ENCODE measurements at regions not wholly inside any gene's neighbourhood (a gene's known extent, or its start where the extent isn't known, plus 50 kb on each side); places are given as distances from the start of the nearest gene placed in this dataset.

DNA sequence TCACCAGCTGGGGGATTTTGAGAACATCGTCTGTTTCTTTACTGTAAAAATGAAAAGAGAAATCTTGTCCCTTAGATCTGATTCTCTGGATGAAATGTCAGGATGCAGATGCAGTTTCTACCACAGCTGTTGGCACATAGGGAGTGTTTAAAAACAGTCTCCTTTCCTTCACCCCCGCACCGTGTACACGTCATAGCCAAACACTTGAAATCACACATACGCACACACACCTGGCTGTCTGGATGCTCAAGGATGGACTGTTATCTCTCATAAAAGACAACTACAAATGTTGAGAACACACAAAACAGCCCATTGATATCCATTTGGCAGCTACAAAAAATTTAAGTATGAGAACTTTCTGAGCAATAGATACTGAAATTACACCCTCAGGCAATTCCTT is 275.8 kb upstream of the CLNK start:
- DNase-seq: no peak
- ATAC-seq (ENCODE audit: low read depth in 2 of 2): no peak
- Mint-ChIP-seq H3K4me1 (peaks cover 0 to 5% (median 0%) of the 10 kb centered on the region in 4 donors), H3K36me3 (no peaks in the 10 kb centered on the region), H3K27me3 (peaks cover 9% of the 10 kb centered on the region), H3K9me3 (peaks cover 0 to 1% (median 0%) of the 10 kb centered on the region in 7 donors), H3K27ac (no peak overlapping the region), H3K4me3 (no peak overlapping the region)
- no peaks in the 10 kb centered on the region for H3K27me3 ChIP-seq (ENCODE audit: control insufficient read depth, insufficient read depth, low read length)
- no peaks in the 10 kb centered on the region for H3K36me3 ChIP-seq (ENCODE audit: control insufficient read depth, insufficient read depth, low read length)
- H3K27ac ChIP-seq (ENCODE audit: insufficient read depth, low read length, poor library complexity, severe bottlenecking): no peak overlapping the region
- H3K4me3 ChIP-seq (ENCODE audit: low read depth, low read length): no peak overlapping the region
- no peaks in the 10 kb centered on the region for H3K4me1 ChIP-seq (ENCODE audit: control insufficient read depth, insufficient read depth, low read length, poor library complexity, severe bottlenecking)
- H3K9me3 ChIP-seq (ENCODE audit: control insufficient read depth in 2 of 2, low read length in 2 of 2): no peaks in the 10 kb centered on the region

DNA sequence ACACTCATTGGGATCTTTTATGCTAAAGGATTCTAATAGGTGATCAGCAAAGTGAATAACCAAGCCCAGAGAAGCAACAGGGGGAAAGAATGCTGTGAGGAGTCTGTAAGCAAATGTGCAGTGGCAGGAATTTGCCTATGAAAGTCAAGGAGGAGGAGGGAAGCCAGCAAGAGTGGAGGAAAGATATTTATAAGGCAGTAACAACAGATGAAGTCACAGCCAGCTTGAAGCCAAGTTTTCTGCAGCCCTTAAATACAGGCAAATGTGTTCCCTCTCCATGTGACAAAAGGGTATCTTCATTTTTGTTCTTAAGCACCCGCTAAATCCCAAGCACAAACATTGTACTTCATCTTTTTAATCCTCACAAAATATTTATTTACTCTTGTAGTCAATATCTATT is 275.0 kb upstream of the CLNK start:
- H3K9me3 ChIP-seq (ENCODE audit: control insufficient read depth in 2 of 2, low read length in 2 of 2): no peaks in the 10 kb centered on the region
- no peak overlapping the region for H3K4me3 ChIP-seq (ENCODE audit: low read depth, low read length)
- Mint-ChIP-seq H3K27ac (no peak overlapping the region), H3K36me3 (no peaks in the 10 kb centered on the region), H3K4me1 (peaks cover 0 to 5% (median 3%) of the 10 kb centered on the region in 4 donors), H3K4me3 (no peak overlapping the region), H3K27me3 (peaks cover 9% of the 10 kb centered on the region), H3K9me3 (peaks cover 0 to 2% (median 0%) of the 10 kb centered on the region in 7 donors)
- no peaks in the 10 kb centered on the region for H3K4me1 ChIP-seq (ENCODE audit: control insufficient read depth, insufficient read depth, low read length, poor library complexity, severe bottlenecking)
- no peaks in the 10 kb centered on the region for H3K36me3 ChIP-seq (ENCODE audit: control insufficient read depth, insufficient read depth, low read length)
- no peak overlapping the region for H3K27ac ChIP-seq (ENCODE audit: insufficient read depth, low read length, poor library complexity, severe bottlenecking)
- ATAC-seq (ENCODE audit: low read depth in 2 of 2) (no peak), DNase-seq (no peak)
- no peaks in the 10 kb centered on the region for H3K27me3 ChIP-seq (ENCODE audit: control insufficient read depth, insufficient read depth, low read length)

- no peaks in the 10 kb centered on the region for H3K36me3 ChIP-seq (ENCODE audit: control insufficient read depth, insufficient read depth, low read length)
- no peak for ATAC-seq (ENCODE audit: low read depth in 2 of 2)
- H3K27me3 ChIP-seq (ENCODE audit: control insufficient read depth, insufficient read depth, low read length): no peaks in the 10 kb centered on the region
- Mint-ChIP-seq H3K9me3 (peaks cover 0 to 2% (median 0%) of the 10 kb centered on the region in 7 donors), H3K36me3 (no peaks in the 10 kb centered on the region), H3K4me1 (peaks cover 0 to 7% (median 3%) of the 10 kb centered on the region in 4 donors), H3K27me3 (peaks cover 9% of the 10 kb centered on the region), H3K27ac (no peak overlapping the region), H3K4me3 (no peak overlapping the region)
- no peak overlapping the region for H3K4me3 ChIP-seq (ENCODE audit: low read depth, low read length)
- no peak for DNase-seq
- no peaks in the 10 kb centered on the region for H3K9me3 ChIP-seq (ENCODE audit: control insufficient read depth in 2 of 2, low read length in 2 of 2)
- no peaks in the 10 kb centered on the region for H3K4me1 ChIP-seq (ENCODE audit: control insufficient read depth, insufficient read depth, low read length, poor library complexity, severe bottlenecking)
- no peak overlapping the region for H3K27ac ChIP-seq (ENCODE audit: insufficient read depth, low read length, poor library complexity, severe bottlenecking)
These were observed 273.8 kb upstream of the CLNK start for GRCh38 chr4:10958226-10958856.

- Mint-ChIP-seq H3K4me1 (peaks cover 0 to 7% (median 0%) of the 10 kb centered on the region in 4 donors), H3K27me3 (peaks cover 7% of the 10 kb centered on the region), H3K36me3 (no peaks in the 10 kb centered on the region), H3K4me3 (no peak overlapping the region), H3K9me3 (peaks cover 0 to 2% (median 0%) of the 10 kb centered on the region in 7 donors), H3K27ac (no peak overlapping the region)
- H3K27me3 ChIP-seq (ENCODE audit: control insufficient read depth, insufficient read depth, low read length): no peaks in the 10 kb centered on the region
- no peak overlapping the region for H3K27ac ChIP-seq (ENCODE audit: insufficient read depth, low read length, poor library complexity, severe bottlenecking)
- H3K36me3 ChIP-seq (ENCODE audit: control insufficient read depth, insufficient read depth, low read length): no peaks in the 10 kb centered on the region
- no peaks in the 10 kb centered on the region for H3K9me3 ChIP-seq (ENCODE audit: control insufficient read depth in 2 of 2, low read length in 2 of 2)
- DNase-seq (no peak), ATAC-seq (ENCODE audit: low read depth in 2 of 2) (no peak)
- H3K4me1 ChIP-seq (ENCODE audit: control insufficient read depth, insufficient read depth, low read length, poor library complexity, severe bottlenecking): no peaks in the 10 kb centered on the region
- H3K4me3 ChIP-seq (ENCODE audit: low read depth, low read length): no peak overlapping the region
These were observed 266.7 kb upstream of the CLNK start for GRCh38 chr4:10951306-10951705.

GRCh38 chr4:10949039-10949733 is 264.6 kb upstream of the CLNK start:
- H3K27me3 ChIP-seq (ENCODE audit: control insufficient read depth, insufficient read depth, low read length): no peaks in the 10 kb centered on the region
- H3K9me3 ChIP-seq (ENCODE audit: control insufficient read depth in 2 of 2, low read length in 2 of 2): no peaks in the 10 kb centered on the region
- DNase-seq (no peak), ATAC-seq (ENCODE audit: low read depth in 2 of 2) (no peak)
- Mint-ChIP-seq H3K4me1 (no peaks in the 10 kb centered on the region), H3K9me3 (peaks cover 0 to 2% (median 0%) of the 10 kb centered on the region in 7 donors), H3K4me3 (no peak overlapping the region), H3K27ac (no peak overlapping the region), H3K27me3 (no peaks in the 10 kb centered on the region), H3K36me3 (no peaks in the 10 kb centered on the region)
- H3K4me1 ChIP-seq (ENCODE audit: control insufficient read depth, insufficient read depth, low read length, poor library complexity, severe bottlenecking): no peaks in the 10 kb centered on the region
- no peak overlapping the region for H3K27ac ChIP-seq (ENCODE audit: insufficient read depth, low read length, poor library complexity, severe bottlenecking)
- H3K4me3 ChIP-seq (ENCODE audit: low read depth, low read length): no peak overlapping the region
- H3K36me3 ChIP-seq (ENCODE audit: control insufficient read depth, insufficient read depth, low read length): no peaks in the 10 kb centered on the region

- Mint-ChIP-seq H3K36me3 (no peaks in the 10 kb centered on the region), H3K4me3 (no peak overlapping the region), H3K9me3 (peaks cover 0 to 2% (median 0%) of the 10 kb centered on the region in 7 donors), H3K27ac (no peak overlapping the region), H3K27me3 (no peaks in the 10 kb centered on the region), H3K4me1 (no peaks in the 10 kb centered on the region)
- ATAC-seq (ENCODE audit: low read depth in 2 of 2) (no peak), DNase-seq (no peak)
- Histone ChIP-seq H3K4me3 (ENCODE audit: low read depth, low read length) (no peak overlapping the region), H3K4me1 (ENCODE audit: control insufficient read depth, insufficient read depth, low read length, poor library complexity, severe bottlenecking) (no peaks in the 10 kb centered on the region), H3K27ac (ENCODE audit: insufficient read depth, low read length, poor library complexity, severe bottlenecking) (no peak overlapping the region), H3K9me3 (ENCODE audit: control insufficient read depth in 2 of 2, low read length in 2 of 2) (no peaks in the 10 kb centered on the region), H3K27me3 (ENCODE audit: control insufficient read depth, insufficient read depth, low read length) (no peaks in the 10 kb centered on the region), H3K36me3 (ENCODE audit: control insufficient read depth, insufficient read depth, low read length) (no peaks in the 10 kb centered on the region)
These were observed 263.3 kb upstream of the CLNK start for GRCh38 chr4:10947898-10948297.

DNA sequence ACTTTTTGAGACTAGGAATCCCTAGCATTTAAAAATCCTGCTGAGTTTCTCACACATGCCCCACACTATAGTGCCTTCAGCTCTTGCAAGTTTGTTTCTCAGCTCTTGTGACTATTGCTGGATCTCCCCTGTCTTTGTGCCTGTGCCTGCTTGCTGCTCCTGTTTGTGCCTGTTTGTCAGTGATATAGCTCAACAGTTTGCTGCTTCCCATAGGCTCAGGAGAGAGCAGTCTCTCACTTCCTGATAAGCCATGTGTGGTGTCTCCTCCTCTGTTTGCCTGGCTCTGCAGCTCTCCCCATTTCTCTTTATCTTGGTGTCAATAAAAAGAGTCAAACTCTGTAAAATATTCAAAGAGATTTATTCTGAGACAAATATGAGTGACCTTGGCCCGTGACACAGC is 259.8 kb upstream of the CLNK start:
- ATAC-seq (ENCODE audit: low read depth in 2 of 2) (no peak), DNase-seq (no peak)
- Histone ChIP-seq H3K9me3 (ENCODE audit: control insufficient read depth in 2 of 2, low read length in 2 of 2) (peaks cover 0 to 12% of the 10 kb centered on the region in 2 experiments), H3K4me1 (ENCODE audit: control insufficient read depth, insufficient read depth, low read length, poor library complexity, severe bottlenecking) (no peaks in the 10 kb centered on the region), H3K36me3 (ENCODE audit: control insufficient read depth, insufficient read depth, low read length) (no peaks in the 10 kb centered on the region), H3K27ac (ENCODE audit: insufficient read depth, low read length, poor library complexity, severe bottlenecking) (no peak overlapping the region), H3K4me3 (ENCODE audit: low read depth, low read length) (no peak overlapping the region), H3K27me3 (ENCODE audit: control insufficient read depth, insufficient read depth, low read length) (no peaks in the 10 kb centered on the region)
- Mint-ChIP-seq H3K36me3 (no peaks in the 10 kb centered on the region), H3K27ac (no peak overlapping the region), H3K9me3 (peaks cover 0 to 12% (median 7%) of the 10 kb centered on the region in 7 donors), H3K27me3 (no peaks in the 10 kb centered on the region), H3K4me3 (no peak overlapping the region), H3K4me1 (no peaks in the 10 kb centered on the region)

GRCh38 chr4:10942156-10942555 is 257.6 kb upstream of the CLNK start:
- H3K4me1 ChIP-seq (ENCODE audit: control insufficient read depth, insufficient read depth, low read length, poor library complexity, severe bottlenecking): no peaks in the 10 kb centered on the region
- H3K4me3 ChIP-seq (ENCODE audit: low read depth, low read length): no peak overlapping the region
- ATAC-seq (ENCODE audit: low read depth in 2 of 2): no peak
- Mint-ChIP-seq H3K4me1 (no peaks in the 10 kb centered on the region), H3K9me3 (peaks cover 0 to 15% (median 7%) of the 10 kb centered on the region in 7 donors), H3K27me3 (no peaks in the 10 kb centered on the region), H3K36me3 (no peaks in the 10 kb centered on the region), H3K27ac (no peak overlapping the region), H3K4me3 (no peak overlapping the region)
- no peak overlapping the region for H3K27ac ChIP-seq (ENCODE audit: insufficient read depth, low read length, poor library complexity, severe bottlenecking)
- no peak for DNase-seq
- peaks cover 0 to 12% of the 10 kb centered on the region in 2 experiments for H3K9me3 ChIP-seq (ENCODE audit: control insufficient read depth in 2 of 2, low read length in 2 of 2)
- no peaks in the 10 kb centered on the region for H3K36me3 ChIP-seq (ENCODE audit: control insufficient read depth, insufficient read depth, low read length)
- no peaks in the 10 kb centered on the region for H3K27me3 ChIP-seq (ENCODE audit: control insufficient read depth, insufficient read depth, low read length)
